ENCODE measurements at regions not wholly inside any gene's neighbourhood (a gene's known extent, or its start where the extent isn't known, plus 50 kb on each side); places are given as distances from the start of the nearest gene placed in this dataset.

DNA sequence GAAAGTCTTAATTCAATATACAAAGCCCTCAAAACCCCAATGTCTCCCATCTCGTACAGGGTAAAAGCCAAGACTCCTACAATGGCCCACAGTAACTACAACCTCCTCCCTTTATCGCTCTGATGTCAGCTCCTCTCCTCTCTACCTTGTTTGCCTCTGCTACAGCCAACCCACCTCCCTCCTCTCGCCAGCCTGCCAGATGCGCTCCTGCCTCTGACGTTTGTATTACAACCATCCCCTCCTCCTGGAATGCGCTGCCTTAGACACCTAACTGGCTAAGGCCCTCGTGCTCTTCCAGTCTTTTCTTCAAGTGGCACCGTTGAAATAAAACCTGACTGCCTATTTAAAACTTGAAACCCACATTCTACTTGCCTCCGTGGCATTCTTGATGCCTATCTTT lies 115.3 kb upstream of the MYO3A start:
- TF ChIP-seq CTCF (IDR thresholded peaks at IDR 0.05; ENCODE audit: low read depth, low read length, poor library complexity, severe bottlenecking), result no peak
- no peak for TF ChIP-seq EZH2phosphoT487 (IDR thresholded peaks at IDR 0.05; ENCODE audit: borderline replicate concordance, low read length)

Measured in DOHH2 (cell line).